Osteocyte (in vitro differentiated cells): ENCODE measurements at regions not wholly inside any gene's neighbourhood (a gene's known extent, or its start where the extent isn't known, plus 50 kb on each side); places are given as distances from the start of the nearest gene placed in this dataset.

Source experiments
- DNase-seq: peaks from one replicate; pipeline ENCODE4 v3.0.0; 2021; ENCODE audit warnings: mixed read lengths; ENCODE audit not compliant: unreplicated experiment; ENCODE audit errors: extremely low spot score
- H3K27ac Mint-ChIP-seq: one replicate; pipeline ENCODE4 v1.8.0; 2021; ENCODE audit warnings: mild to moderate bottlenecking, mixed read lengths; ENCODE audit not compliant: unreplicated experiment
- H3K27me3 Mint-ChIP-seq: one replicate; pipeline ENCODE4 v1.8.0; 2021; ENCODE audit warnings: mixed read lengths; ENCODE audit not compliant: unreplicated experiment
- H3K36me3 Mint-ChIP-seq: one replicate; pipeline ENCODE4 v1.8.0; 2021; ENCODE audit warnings: mixed read lengths; ENCODE audit not compliant: unreplicated experiment
- H3K4me1 Mint-ChIP-seq: one replicate; pipeline ENCODE4 v1.8.0; 2021; ENCODE audit warnings: mixed read lengths; ENCODE audit not compliant: unreplicated experiment
- H3K4me3 Mint-ChIP-seq: one replicate; pipeline ENCODE4 v1.8.0; 2021; ENCODE audit warnings: mild to moderate bottlenecking, moderate library complexity, mixed read lengths; ENCODE audit not compliant: unreplicated experiment
- H3K9me3 Mint-ChIP-seq: one replicate; pipeline ENCODE4 v1.8.0; 2021; ENCODE audit warnings: mixed read lengths; ENCODE audit not compliant: unreplicated experiment
- CTCF ChIP-seq: fragments of 200-600 bp; sonication (generic); IDR thresholded peaks from 2 replicates; pipeline ENCODE4 v1.5.0; 2021; ENCODE audit warnings: antibody characterized with exemption, mild to moderate bottlenecking, moderate library complexity

- Mint-ChIP-seq H3K27me3 (peaks cover 6% of the 10 kb centered on the region), H3K4me3 (no peak overlapping the region), H3K4me1 (no peaks in the 10 kb centered on the region), H3K36me3 (no peaks in the 10 kb centered on the region), H3K9me3 (no peaks in the 10 kb centered on the region), H3K27ac (no peak overlapping the region)
- no peak for DNase-seq
- no peak for TF ChIP-seq CTCF
These were observed 132.5 kb downstream of the OLFM1 start for GRCh38 chr9:135219676-135220600.

GRCh38 chr9:135220601-135221575 is 133.4 kb downstream of the OLFM1 start:
- TF ChIP-seq CTCF = no peak
- no peaks in the 10 kb centered on the region for H3K36me3 Mint-ChIP-seq
- peaks cover 6% of the 10 kb centered on the region for H3K27me3 Mint-ChIP-seq
- H3K4me1 Mint-ChIP-seq = no peaks in the 10 kb centered on the region
- no peak overlapping the region for H3K27ac Mint-ChIP-seq
- no peak overlapping the region for H3K4me3 Mint-ChIP-seq
- no peak for DNase-seq
- no peaks in the 10 kb centered on the region for H3K9me3 Mint-ChIP-seq

- TF ChIP-seq CTCF = no peak
- Mint-ChIP-seq H3K9me3 (no peaks in the 10 kb centered on the region), H3K4me1 (no peaks in the 10 kb centered on the region), H3K36me3 (no peaks in the 10 kb centered on the region), H3K27me3 (peaks cover 5% of the 10 kb centered on the region), H3K4me3 (no peak overlapping the region), H3K27ac (no peak overlapping the region)
- no peak for DNase-seq
These were observed 134.1 kb downstream of the OLFM1 start for GRCh38 chr9:135221576-135221950.

GRCh38 chr9:135221951-135222631 is 134.6 kb downstream of the OLFM1 start:
- Mint-ChIP-seq H3K27me3 (peaks cover 1% of the 10 kb centered on the region), H3K27ac (no peak overlapping the region), H3K36me3 (no peaks in the 10 kb centered on the region), H3K9me3 (no peaks in the 10 kb centered on the region), H3K4me3 (no peak overlapping the region), H3K4me1 (no peaks in the 10 kb centered on the region)
- no peak for TF ChIP-seq CTCF
- no peak for DNase-seq
